SJSA1 (cell line): ENCODE measurements at regions not wholly inside any gene's neighbourhood (a gene's known extent, or its start where the extent isn't known, plus 50 kb on each side); places are given as distances from the start of the nearest gene placed in this dataset.

Experiments
- DNase-seq, 2 experiments: peaks; one replicate each; pipeline ENCODE4 v3.0.0-alpha.2; 2015 to 2020; ENCODE audit warnings: low spot score in 2 of 2, low read depth in 1 of 2
- H3K27ac ChIP-seq: fragments of 250-450 bp; sonication (Bioruptor Pico); 2 replicates; pipeline ENCODE4 v1.5.1; 2020; ENCODE audit warnings: mild to moderate bottlenecking, moderate library complexity
- H3K27me3 ChIP-seq: fragments of 250-450 bp; sonication (Bioruptor Pico); replicated peaks from 2 replicates; pipeline ENCODE4 v1.5.1; 2020; ENCODE audit warnings: mild to moderate bottlenecking, moderate library complexity
- H3K36me3 ChIP-seq: fragments of 250-450 bp; sonication (Bioruptor Pico); 2 replicates; pipeline ENCODE4 v1.5.1; 2020; ENCODE audit warnings: mild to moderate bottlenecking
- H3K4me1 ChIP-seq: fragments of 250-450 bp; sonication (Bioruptor Pico); replicated peaks from 2 replicates; pipeline ENCODE4 v1.6.1; 2021; ENCODE audit warnings: mild to moderate bottlenecking
- H3K4me3 ChIP-seq: fragments of 250-450 bp; sonication (Bioruptor Pico); 2 replicates; pipeline ENCODE4 v1.5.1; 2020; ENCODE audit warnings: mild to moderate bottlenecking
- H3K9me3 ChIP-seq: fragments of 250-450 bp; sonication (Bioruptor Pico); replicated peaks from 2 replicates; pipeline ENCODE4 v1.5.1; 2020; ENCODE audit warnings: mild to moderate bottlenecking

DNA sequence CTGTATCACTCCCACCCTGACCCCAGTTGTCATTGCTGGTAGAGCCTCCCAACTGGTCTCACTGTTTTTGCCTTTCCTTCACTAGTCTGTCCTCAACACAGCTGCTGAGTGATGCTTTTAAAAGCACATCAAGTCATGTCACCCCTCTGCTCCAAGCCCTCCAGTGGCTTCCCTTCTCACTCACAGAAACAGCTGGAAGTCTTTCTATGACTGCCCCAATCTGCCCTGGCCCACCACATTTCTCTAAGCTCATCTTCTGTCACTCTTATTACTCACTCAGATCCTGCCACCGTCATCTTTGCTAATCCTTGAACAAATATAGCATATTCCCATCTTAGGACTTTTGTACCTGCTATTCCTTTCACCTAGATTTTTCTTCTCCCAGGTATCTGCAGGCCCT lies 242.6 kb upstream of the RBBP8 start:
- no peaks in the 10 kb centered on the region for H3K9me3 ChIP-seq
- peaks cover 24% of the 10 kb centered on the region for H3K4me1 ChIP-seq
- no peak for DNase-seq
- no peak overlapping the region for H3K4me3 ChIP-seq
- no peak overlapping the region for H3K27ac ChIP-seq
- no peaks in the 10 kb centered on the region for H3K36me3 ChIP-seq
- no peaks in the 10 kb centered on the region for H3K27me3 ChIP-seq

- Histone ChIP-seq H3K9me3 (no peaks in the 10 kb centered on the region), H3K4me3 (no peak overlapping the region), H3K4me1 (peaks cover 31% of the 10 kb centered on the region), H3K27ac (no peak overlapping the region), H3K36me3 (no peaks in the 10 kb centered on the region), H3K27me3 (no peaks in the 10 kb centered on the region)
- peak in 1 of 2 experiments; percentile 42 for DNase-seq
These were observed 241.0 kb upstream of the RBBP8 start for GRCh38 chr18:22691946-22692710.

DNA sequence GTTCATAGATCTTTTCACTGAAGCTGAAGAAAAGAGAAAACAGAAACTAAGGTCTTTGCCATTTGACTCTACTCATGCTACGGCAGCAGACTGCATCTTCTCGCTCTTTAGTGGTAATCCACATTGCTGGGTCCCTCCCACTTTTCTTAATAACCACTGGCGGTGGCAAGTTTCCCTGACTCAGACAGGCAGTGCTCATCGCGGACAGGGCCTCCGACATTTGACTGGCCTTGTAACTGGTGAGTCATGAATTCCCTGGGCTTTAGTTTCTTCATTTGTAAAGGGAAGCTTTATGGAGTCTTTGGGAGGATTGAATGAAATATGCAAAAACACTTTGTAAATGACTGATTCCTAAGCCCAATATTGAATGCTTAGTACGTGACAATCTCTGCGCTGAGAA lies 238.2 kb upstream of the RBBP8 start:
- no peaks in the 10 kb centered on the region for H3K27me3 ChIP-seq
- no peaks in the 10 kb centered on the region for H3K9me3 ChIP-seq
- H3K4me1 ChIP-seq: peaks cover 31% of the 10 kb centered on the region
- H3K36me3 ChIP-seq: no peaks in the 10 kb centered on the region
- peak overlapping the region; percentile 13; the same call in 1 of the 2 replicates for H3K27ac ChIP-seq
- DNase-seq: peak; percentile 83 to 90
- H3K4me3 ChIP-seq: no peak overlapping the region

DNA sequence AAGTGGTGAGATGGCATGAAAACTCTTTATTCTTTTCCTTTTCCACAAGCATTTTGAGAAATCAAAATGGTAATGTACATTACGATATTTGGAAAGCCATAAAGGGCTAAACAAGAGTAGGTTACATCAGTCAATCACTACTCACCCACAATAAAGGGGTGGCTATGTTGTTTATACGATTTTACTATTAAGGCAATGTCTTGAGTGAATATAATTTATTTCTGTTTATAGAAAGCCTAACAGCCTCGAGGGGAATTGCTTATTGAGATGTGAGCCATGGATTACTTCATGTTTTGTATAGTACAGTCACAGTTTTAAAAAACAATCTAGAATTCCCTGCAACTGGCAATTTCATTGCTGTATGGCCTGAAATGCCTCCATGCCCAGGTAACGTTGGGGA lies 237.5 kb upstream of the RBBP8 start:
- Histone ChIP-seq H3K27ac (peak overlapping the region; percentile 13; the same call in 1 of the 2 replicates), H3K36me3 (no peaks in the 10 kb centered on the region), H3K9me3 (no peaks in the 10 kb centered on the region), H3K27me3 (no peaks in the 10 kb centered on the region), H3K4me3 (no peak overlapping the region), H3K4me1 (peaks cover 31% of the 10 kb centered on the region)
- DNase-seq: no peak

GRCh38 chr18:22697561-22697960 lies 235.6 kb upstream of the RBBP8 start:
- Histone ChIP-seq H3K4me1 (peaks cover 20% of the 10 kb centered on the region), H3K36me3 (no peaks in the 10 kb centered on the region), H3K27ac (no peak overlapping the region), H3K9me3 (no peaks in the 10 kb centered on the region), H3K4me3 (no peak overlapping the region), H3K27me3 (no peaks in the 10 kb centered on the region)
- DNase-seq: no peak

DNA sequence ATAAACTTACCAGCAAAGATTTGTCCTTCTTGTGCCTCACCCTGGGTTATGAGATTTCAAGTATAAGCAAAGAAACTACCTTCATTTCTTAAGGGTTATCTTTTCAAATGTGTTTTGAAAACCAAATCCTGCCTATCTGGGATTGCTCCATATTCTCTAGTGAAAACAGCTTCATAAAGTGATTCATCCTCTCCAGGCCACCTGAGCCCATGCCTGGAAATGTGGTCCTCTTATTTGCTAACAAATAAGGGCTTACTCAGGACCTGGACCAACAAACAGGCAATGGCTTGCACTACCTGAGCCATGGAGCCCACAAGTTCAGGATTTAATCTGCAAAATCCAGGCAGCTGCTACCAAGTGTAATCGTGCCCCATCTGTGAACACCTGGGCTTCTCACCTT lies 234.4 kb upstream of the RBBP8 start:
- Histone ChIP-seq H3K27ac (no peak overlapping the region), H3K4me1 (peaks cover 15% of the 10 kb centered on the region), H3K4me3 (no peak overlapping the region), H3K27me3 (no peaks in the 10 kb centered on the region), H3K36me3 (no peaks in the 10 kb centered on the region), H3K9me3 (no peaks in the 10 kb centered on the region)
- no peak for DNase-seq

- Histone ChIP-seq H3K9me3 (no peaks in the 10 kb centered on the region), H3K27ac (no peak overlapping the region), H3K4me1 (peaks cover 12% of the 10 kb centered on the region), H3K27me3 (no peaks in the 10 kb centered on the region), H3K4me3 (no peak overlapping the region), H3K36me3 (no peaks in the 10 kb centered on the region)
- no peak for DNase-seq
These were observed 233.5 kb upstream of the RBBP8 start for GRCh38 chr18:22699629-22700028.

GRCh38 chr18:22700920-22701319 lies 232.2 kb upstream of the RBBP8 start:
- Histone ChIP-seq H3K9me3 (no peaks in the 10 kb centered on the region), H3K36me3 (no peaks in the 10 kb centered on the region), H3K27me3 (no peaks in the 10 kb centered on the region), H3K4me1 (peaks cover 10% of the 10 kb centered on the region), H3K27ac (no peak overlapping the region), H3K4me3 (no peak overlapping the region)
- no peak for DNase-seq

DNA sequence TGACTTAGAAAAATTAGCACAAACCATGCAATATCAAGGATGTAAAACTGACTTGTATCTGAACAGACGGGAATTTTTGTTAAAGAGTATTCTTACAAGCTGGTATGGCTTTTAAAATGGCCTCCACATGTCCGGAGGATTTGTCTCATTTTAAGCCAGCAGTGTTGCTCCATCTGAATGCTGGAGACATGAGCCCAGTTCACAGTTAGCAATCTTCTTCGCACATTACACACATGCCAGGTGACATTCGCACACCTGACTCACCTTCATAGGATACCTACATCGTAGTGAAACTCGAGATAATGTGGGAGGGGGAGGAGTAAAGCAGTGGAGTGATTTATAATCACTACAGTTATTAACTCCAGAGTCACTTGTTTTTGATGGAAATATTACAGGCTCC lies 231.8 kb upstream of the RBBP8 start:
- Histone ChIP-seq H3K9me3 (no peaks in the 10 kb centered on the region), H3K27me3 (no peaks in the 10 kb centered on the region), H3K4me3 (no peak overlapping the region), H3K36me3 (no peaks in the 10 kb centered on the region), H3K4me1 (0 out of 2 replicates have a peak, but pooled peaks cover 7% of the 10 kb centered on the region), H3K27ac (no peak overlapping the region)
- no peak for DNase-seq

DNA sequence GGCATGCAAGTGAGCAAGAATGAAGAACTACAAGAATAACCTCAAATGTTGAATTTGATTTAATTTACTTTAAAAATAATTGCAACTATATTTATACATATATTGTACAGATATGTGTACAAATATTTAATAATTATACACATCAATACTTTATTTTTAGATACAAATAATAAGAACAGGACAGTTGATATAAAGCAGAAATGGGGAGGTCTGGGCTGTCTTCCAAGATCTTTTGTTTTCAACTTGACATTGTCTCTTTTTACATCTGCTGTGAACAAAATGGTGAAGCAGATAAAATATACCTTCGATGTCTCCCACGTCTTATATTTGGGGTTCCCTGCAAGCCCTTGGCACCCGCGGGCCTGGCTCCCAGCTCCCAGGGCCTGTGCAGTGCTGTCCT lies 231.3 kb upstream of the RBBP8 start:
- H3K9me3 ChIP-seq: no peaks in the 10 kb centered on the region
- H3K4me3 ChIP-seq: no peak overlapping the region
- no peak for DNase-seq
- H3K36me3 ChIP-seq: no peaks in the 10 kb centered on the region
- H3K4me1 ChIP-seq: 0 out of 2 replicates have a peak, but pooled peaks cover 7% of the 10 kb centered on the region
- no peak overlapping the region for H3K27ac ChIP-seq
- H3K27me3 ChIP-seq: no peaks in the 10 kb centered on the region

DNA sequence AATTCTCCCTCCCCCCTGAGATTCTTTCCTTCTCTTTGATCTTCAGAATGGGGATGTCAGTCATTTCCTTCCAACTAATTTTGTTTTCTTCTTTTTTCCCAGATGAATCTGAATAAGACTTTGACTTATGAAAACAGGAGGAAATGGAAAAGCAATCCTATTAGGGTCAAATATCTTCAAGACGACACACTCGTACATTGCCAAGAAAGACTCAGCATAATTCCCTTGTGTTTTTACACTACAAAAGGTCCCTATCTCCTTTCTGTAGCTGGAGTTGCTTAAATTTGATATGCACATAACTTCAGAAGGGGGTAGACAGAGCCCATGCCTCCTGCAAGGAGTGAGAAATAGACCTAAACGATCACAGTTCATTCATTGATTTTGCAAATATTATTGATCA lies 230.3 kb upstream of the RBBP8 start:
- 0 out of 2 replicates have a peak, but pooled peaks cover 7% of the 10 kb centered on the region for H3K4me1 ChIP-seq
- H3K27ac ChIP-seq: no peak overlapping the region
- H3K27me3 ChIP-seq: no peaks in the 10 kb centered on the region
- no peaks in the 10 kb centered on the region for H3K9me3 ChIP-seq
- H3K4me3 ChIP-seq: no peak overlapping the region
- H3K36me3 ChIP-seq: no peaks in the 10 kb centered on the region
- no peak for DNase-seq

DNA sequence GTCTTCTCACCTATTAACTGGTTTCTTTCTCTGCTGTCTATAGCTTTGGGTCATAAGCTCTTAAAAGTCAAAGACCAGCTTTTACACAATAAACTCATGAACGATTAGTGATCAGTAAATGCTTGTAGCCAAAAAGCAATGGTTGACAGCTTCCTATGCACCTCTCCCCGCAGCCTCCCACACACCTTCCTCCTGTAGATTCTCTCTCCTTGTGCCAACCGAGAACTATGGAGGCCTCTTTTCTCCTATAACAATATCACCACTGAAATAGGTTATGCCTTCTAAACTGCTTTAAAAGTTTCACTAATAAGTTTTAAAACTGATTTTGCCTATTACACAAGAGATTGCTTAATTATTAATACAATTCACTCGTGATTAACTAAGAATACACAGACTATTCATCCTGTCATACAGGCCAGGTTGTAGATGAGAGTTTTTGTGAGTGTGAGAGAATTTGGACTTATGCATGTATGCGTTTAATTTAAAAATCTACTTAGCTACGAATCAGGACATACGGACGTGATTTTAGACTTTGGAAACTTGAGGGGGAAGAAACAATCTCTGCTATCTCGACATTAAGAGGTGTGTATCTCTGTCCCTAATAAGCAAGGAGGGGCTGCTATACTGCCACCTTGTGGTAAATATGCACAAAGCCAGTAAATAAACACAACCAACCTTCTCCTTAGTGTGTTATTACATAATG lies 229.1 kb upstream of the RBBP8 start:
- no peaks in the 10 kb centered on the region for H3K27me3 ChIP-seq
- H3K4me1 ChIP-seq: 0 out of 2 replicates have a peak, but pooled peaks cover 7% of the 10 kb centered on the region
- DNase-seq: peak in 1 of 2 experiments; percentile 42
- no peaks in the 10 kb centered on the region for H3K9me3 ChIP-seq
- no peak overlapping the region for H3K27ac ChIP-seq
- H3K4me3 ChIP-seq: no peak overlapping the region
- H3K36me3 ChIP-seq: no peaks in the 10 kb centered on the region

- no peak for DNase-seq
- Histone ChIP-seq H3K27ac (no peak overlapping the region), H3K27me3 (no peaks in the 10 kb centered on the region), H3K4me3 (no peak overlapping the region), H3K4me1 (0 out of 2 replicates have a peak, but pooled peaks cover 7% of the 10 kb centered on the region), H3K36me3 (no peaks in the 10 kb centered on the region), H3K9me3 (no peaks in the 10 kb centered on the region)
These were observed 228.6 kb upstream of the RBBP8 start for GRCh38 chr18:22704586-22704918.

GRCh38 chr18:22705328-22705727 lies 227.8 kb upstream of the RBBP8 start:
- Histone ChIP-seq H3K27ac (no peak overlapping the region), H3K4me3 (no peak overlapping the region)
- peak in 1 of 2 experiments; percentile 18 for DNase-seq

More at GRCh38 chr18:22705328-22705727, 227.8 kb upstream of the RBBP8 start:
- no peaks in the 10 kb centered on the region for H3K36me3 ChIP-seq
- no peaks in the 10 kb centered on the region for H3K27me3 ChIP-seq
- no peaks in the 10 kb centered on the region for H3K9me3 ChIP-seq
- peaks cover 7% of the 10 kb centered on the region; the same call in 1 of the 2 replicates for H3K4me1 ChIP-seq
